Stimulated activated CD4-positive, alpha-beta T cell treated with anti-CD3 and anti-CD28 coated beads, Interleukin-1b, Interleukin-23, amount 100 ng/mL, for 24 hours (primary cell): ENCODE measurements at regions not wholly inside any gene's neighbourhood (a gene's known extent, or its start where the extent isn't known, plus 50 kb on each side); places are given as distances from the start of the nearest gene placed in this dataset.

Source experiments
- DNase-seq, 4 experiments: peaks; one replicate each; pipeline ENCODE4 v3.0.0-alpha.2; 2020; ENCODE audit warnings: low read depth in 4 of 4, low spot score in 1 of 4

DNA sequence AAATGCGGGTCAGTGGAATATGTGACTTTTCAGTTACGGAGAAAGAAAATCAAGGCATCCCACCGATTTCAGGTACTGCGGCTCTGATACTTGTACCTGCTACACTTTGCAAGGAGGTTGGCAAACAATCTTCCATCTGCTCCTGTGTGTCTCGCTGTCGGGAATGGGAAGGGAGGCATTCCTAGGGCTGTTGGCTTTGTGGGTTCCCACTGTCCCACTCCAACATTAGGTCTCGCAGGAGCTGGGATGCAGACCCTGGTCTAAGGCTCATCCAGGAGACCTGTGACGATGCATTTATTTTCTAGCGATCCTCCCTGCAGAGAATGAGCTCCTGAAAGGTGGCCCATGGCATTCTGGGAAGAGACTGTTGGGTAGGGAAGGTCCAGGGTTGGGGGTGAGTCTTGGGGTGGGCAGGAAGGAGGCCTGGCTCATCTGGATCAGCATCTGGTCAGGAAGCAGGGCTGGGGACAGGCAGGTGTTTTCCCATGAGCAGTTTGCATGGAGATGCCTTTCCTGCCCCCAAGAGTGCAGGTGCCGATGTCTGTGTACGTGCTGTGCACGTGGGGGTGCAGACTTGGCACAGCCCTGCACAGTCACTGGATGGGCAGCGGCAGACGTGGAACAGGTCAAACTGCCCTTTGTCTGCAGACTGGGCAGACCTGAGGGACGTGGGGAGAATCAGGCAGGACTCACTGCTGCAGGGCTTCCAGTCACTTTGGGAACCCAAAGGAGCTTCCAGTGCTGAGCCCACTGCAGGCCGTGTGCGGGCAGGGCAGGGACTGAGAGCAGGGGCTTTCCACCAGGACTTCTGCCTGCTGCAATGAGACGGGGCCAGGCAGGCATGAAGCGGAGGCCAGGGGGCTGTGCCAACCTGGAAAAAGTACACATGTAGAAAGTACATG lies 152.4 kb downstream of the TEX29 start:
- no peak for DNase-seq

DNA sequence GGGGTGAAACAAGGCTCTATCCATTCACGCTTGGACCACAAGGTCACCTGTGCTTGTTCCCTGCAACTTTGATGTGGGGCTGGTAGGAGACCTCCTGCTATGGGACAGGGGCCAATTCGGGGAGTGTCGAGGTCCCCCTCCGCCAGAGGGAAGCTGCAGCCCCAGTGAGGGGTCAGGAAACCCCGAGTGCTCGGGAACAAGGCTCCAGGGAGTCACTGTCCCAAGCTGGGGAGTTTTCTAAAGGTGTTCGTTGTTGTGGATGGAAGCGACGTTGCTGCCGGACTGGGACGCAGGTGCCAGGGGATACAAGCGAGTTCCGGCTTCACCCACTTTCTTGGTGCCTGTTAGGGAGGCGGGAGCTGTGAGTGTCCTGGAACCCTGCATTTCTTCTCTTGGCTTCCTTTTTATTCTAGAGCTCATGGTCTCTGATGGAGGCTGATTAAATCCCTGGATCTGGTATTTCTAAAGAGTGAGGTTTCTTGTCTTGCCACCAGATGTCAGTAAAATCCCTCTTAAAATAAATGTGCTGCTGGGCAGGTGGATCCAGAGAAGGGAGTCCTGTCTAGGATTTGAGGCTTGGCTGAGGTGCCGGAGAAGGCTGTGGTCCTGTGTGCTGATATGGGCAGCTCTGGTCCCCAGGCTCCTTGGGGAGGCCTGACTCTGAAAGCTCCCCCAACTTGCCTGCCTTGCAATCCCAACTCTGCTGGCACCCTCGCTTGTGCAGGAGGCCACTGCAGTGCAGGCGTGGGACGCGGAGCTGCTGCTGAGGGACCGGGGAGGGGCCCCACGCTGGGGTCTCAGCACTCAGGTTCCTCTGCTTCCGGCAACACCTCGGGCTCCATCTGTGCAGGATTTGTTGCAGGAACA lies 153.9 kb downstream of the TEX29 start:
- DNase-seq: no peak

DNA sequence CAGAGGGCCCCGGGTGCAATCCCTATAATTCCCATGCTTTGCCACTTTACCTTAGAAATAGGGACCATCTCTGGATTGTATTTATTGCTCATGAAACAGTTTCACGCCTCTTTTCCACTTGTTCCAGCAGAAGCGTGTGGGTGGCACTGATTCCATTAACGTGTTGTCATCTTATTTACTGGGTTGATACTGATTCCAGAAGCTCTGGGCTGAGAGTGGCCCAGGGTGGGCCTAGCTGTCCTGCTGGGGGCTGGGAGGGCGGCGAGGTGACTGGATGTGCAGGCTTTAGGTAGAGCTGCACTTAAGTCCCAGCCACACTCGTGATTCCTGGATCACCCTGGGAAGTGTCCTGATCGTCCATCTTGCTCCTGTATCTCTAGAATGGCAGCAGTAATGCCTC lies 155.0 kb downstream of the TEX29 start:
- no peak for DNase-seq

DNA sequence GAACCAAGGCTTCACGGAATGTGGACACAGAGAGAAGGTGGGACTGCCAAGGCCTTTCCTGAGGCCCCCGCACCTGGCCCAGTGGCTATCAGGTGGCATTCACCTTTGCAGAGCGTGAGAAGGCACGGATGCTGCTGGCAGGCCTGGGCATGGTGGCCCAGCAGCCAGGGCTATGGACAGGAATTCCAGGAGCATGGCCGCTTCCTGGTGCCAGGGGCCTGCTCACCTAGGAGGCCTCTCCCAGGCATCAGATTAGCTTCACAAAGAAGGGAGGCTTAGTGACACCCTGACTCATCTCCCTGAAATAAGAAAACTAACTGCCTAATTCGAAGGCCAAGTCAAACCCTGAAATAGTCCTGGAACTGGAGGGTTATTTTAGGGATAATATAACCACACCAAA lies 155.8 kb downstream of the TEX29 start:
- no peak for DNase-seq

DNA sequence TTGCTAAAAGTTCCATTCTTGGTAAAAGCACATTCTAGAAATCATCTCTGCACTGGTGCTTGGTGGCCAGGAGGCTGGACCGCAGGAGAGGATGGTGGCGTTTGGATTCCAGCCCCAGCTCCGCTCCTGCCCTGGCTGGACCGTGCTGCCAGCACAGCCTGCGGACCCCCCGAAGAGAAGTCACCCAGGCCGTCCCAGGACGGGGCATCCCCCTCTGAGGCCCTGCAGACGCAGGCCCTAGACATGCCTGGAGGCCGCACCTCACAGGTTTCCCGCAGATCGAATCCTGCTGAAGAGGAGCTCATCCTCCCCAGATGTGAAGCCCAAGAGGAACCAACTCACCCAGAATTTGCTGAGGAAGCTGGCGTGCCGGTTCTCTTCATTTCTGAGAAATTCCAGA lies 159.0 kb downstream of the TEX29 start:
- no peak for DNase-seq

DNA sequence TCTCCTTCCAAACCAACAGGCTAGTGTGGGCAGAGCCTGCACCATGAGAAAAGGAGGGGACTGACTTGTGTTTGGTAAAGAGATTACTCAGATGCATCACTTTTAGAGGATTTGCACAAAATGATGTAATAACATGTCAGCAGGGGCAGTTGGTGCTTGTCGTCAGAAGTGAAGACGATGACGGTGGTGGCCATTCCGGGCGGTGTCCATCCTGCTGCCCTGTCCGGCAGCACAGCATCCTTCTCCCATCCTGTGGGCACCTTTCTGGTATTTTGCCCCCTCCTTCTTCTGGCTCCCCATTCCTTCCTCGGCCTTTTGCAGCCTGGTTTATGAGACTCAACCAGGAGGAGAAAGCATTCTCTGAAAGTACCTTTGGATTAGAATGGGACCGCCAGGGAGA lies 160.1 kb downstream of the TEX29 start:
- DNase-seq: no peak

DNA sequence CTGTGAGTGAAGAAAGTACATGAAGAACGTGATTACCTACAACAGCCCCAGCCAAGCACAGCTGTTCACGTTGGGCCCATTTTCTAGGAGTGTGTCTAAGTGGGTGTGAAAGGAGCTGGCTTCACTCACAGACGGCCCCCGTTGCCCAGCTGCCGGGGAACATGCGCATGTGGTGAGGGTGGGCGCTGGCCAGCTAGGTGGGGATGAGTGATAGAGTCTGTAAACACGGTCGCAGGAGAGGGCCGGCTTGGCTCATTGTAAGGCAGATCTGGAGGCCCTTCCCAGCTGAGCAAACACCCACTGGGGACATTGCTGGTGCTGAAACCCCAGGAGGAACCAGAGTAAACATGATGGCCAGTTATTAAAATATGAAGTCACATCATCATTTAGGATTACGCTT lies 160.5 kb downstream of the TEX29 start:
- no peak for DNase-seq

DNA sequence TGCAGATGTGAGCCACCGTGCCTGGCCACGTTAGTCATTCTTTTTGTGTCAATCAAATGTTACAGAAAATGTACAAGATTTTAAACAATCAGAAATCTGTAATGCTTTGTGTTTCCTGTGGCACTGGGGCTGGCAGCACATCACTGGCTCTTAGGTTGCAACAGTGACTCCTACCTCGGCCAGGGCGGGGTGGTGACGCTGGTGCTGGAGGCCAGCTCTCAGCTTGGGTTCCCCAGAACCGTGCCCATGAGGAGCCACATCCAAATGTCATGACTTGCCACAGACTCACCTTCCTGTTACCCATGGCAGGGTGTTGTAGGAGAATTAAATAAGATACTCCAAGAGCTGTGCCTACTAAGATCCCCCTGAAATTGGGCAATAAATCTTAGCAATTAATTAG lies 161.7 kb downstream of the TEX29 start:
- no peak for DNase-seq

DNA sequence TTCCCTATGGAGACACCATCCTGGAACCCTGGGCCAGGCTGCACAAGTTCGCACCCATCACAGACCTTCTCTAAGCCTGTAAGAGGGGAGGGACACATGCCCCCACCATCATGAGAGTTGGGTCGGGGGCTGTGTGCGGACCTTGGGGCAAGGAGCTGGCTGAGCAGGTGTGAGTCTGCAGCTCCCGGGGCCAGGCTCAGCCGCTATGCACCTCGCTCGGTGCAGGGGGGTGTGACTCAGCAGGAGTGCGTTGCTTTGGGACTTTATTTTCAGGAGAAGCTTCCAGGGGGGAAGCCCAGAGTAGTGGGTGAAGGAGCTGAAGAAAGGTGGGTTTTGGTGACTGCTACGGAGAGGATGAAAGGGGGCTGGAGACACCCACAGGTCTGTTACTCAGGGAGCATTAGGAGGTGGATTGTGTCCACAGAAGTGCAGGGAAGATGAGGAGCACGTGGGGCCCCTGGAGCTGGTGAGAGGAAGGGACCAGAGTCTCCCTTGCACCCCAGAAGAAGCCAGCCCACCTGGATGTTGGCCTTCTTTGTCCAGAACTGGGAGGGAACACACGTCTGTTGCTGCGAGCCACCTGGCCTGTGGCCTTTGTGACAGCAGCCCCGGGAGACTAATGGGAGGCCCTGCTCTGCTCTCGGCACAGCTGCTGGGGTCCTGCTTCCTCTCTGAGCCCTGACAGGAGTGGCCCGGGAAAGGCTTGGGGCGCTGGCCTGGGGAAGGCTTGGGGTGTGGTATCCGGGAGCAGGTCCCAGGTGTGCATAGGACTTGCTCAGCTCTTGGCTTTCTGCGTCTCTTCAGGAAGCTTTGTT lies 162.6 kb downstream of the TEX29 start:
- DNase-seq: no peak

DNA sequence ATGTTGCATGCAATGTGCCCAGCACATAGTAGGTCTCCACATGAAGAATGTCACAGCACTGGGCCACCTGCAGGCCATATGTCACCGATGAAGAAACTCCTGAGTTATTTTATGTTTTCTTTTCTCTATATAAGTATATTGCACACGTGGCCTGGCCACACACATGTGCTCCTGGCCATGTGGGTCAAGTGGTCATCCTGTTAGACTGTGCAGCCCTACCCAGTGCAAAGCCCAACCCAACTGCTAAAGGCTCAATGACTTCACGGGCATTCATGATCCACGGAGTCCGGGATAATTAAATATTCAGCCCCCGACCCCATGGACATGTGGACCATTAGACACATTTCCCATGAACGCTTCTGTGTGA lies 163.2 kb downstream of the TEX29 start:
- DNase-seq: no peak

DNA sequence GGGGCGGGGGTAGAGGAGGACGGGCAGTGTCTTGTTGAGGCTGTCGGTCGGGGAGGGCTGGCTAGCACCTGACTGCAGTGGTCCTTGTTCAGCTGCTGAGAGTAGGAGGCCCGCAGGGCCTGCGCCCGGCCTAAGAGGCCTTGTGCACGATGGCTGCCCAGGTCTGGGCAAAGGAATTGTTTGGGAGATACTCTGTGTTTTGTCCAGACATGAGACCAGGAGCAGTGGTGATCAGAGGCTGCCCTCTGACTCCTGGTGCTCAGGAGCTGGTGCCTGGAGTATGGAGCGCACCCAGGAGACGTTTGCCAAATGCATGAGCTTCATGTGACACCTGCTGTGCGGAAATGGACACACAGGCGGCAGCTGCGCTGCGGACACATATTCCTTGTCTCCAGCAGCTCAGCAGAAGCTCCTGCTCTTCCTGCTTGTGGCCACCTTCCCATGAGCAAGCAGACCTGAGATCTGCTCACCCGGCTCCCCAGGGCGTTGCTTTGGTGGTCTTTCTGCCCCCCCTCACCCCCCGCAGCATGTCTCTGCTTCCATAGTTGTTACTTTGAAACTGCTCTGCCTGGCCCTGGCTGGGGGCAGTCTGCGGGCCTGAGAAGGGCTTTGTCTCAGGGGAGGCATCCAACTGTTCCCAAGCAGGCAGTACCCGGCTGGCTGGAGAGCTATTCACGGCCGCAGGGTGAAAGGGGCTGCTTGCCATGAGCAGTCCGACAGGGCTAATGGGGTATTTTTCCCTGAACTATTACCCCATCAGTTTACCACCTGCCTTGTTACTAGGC lies 163.9 kb downstream of the TEX29 start:
- no peak for DNase-seq

DNA sequence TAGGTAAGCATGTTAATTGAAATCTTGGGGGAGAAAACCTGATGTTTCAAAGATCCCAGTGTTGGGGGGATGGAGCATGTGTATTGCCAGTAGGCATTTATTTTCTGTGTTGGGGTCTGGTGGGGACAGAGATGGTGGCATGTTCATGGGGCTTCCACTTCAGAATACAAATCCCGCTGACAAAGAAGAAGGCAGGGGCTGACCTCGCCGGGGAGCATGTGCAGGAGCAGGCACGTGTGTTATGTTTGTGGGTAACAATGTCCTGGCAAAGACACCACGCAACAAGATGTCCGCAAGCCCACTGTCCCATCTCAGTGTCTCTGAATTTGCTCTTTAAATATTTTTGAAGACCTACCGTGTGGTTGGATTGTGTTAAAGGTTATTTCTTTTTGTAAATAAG lies 164.5 kb downstream of the TEX29 start:
- no peak for DNase-seq

DNA sequence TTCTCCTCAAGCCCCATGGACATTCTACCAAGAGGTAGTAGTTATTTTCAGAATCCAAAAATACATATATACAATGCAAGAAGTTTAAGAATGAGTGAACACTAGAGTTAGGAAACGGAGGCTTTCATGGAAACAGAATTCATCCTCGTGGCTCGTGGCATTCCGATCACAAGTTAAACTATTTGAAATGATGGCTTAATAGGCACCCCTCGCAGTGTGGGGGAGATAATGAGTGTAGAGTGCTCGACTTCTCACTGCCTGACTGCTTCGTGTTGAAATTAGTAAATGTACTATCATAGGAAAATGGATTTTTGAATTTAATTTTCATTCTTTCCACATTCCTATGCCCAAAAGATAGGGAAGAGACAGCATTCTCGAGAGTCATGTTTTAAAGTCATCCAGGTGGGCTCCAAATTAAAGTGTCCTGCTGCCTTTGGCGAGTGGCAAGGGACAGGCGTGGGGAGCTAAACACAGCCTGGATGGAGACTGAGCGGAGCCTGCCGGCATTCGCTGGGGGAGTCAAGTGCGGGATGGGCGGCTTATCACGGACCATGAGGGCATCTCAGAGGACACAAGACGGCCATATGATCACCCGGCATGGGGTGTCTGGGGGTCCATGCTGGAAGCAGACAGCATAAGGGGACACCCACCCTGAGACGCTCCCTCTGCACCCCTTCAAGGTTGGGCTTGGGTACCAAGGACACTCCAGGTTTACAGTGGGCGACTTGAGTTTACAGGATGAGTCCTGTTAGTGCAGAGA lies 165.2 kb downstream of the TEX29 start:
- no peak for DNase-seq

DNA sequence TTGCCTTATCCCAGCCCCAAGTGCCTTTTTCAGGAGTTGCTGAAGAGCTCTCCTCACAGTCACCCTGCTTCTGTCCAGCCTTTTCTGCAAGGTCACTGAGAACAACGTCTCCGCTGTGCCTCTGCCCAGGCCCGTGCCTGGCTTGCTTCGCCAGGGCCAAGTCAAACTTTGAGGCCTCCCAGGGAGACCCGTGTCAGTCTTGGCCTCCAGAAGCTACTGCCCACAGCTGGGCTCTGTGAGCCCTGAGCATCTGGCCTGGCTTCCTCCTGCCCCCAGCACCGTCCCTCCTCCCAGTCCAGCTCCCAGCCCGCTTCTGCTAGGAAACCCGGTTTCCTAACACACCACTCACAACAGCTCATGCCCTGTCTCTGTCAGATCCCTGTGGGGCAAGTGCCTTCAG lies 165.9 kb downstream of the TEX29 start:
- DNase-seq: no peak

DNA sequence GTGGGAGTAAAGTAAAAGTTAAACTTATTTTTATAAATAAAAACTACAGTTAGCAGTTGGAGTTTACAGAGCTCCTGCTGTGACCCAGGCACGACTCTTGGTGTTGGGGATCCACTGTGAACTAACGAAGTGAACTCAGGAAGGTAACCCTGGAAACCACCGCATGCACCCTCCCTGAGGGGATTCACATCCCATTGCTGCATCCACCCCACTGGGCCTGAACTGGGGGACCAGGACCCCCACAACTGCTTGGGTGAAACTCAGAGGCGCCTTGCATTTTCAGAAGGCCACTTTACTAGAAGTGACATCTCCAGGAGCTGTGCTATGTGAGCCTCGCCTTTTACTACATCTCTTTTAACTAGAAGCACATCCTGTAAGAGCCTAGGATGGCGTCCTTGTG lies 166.4 kb downstream of the TEX29 start:
- no peak for DNase-seq

DNA sequence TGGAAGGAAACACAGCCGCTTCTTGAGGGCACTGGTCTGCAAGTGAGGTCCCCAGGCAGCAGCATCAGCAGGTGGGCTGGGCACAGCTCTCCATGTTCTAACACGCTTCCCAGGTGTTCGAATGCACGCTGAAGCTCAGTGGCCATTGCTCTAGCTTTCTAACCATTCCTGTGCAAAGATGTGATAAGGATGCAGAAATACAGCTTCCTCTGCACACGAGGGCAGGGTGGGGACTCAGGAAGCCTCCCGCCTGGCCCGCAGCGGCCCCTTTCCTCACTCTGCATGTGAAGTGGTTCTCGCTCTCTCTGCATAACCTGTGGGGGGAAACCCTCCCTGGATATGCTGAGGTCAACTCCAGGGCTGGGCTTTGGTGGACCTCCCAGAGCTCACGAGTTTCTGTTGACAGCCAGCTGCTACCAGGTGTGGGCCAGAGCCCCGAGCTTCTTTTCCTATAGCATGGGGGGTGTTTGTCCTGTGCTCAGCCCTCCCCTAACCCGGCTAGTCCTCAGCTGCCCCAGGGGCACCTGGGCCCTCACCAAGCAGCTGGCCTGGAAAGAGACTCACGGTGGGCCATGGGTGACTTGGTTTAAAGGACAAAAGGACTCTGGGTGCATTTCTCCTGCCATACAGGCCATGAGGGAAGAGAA lies 168.2 kb downstream of the TEX29 start:
- no peak for DNase-seq

DNA sequence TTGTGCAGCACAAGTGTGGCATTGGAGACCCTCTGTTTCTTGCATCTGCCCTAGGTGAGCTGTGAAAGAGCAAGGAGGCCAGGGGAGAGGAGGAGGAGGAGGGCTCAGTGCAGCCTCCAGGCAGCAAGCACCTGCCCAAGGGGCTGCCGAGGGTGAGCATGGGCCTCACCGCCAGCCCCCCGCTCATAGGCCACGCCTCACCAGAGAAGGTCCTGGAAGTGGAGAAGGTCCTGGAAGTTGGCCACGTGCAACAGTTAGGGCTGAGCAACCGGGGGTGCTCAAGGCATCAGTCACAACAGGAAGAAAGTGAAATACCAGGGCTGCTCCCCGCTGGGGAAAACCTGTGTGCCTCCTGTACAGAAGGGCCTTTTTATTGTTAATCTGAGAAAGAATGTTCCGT lies 168.9 kb downstream of the TEX29 start:
- no peak for DNase-seq

DNA sequence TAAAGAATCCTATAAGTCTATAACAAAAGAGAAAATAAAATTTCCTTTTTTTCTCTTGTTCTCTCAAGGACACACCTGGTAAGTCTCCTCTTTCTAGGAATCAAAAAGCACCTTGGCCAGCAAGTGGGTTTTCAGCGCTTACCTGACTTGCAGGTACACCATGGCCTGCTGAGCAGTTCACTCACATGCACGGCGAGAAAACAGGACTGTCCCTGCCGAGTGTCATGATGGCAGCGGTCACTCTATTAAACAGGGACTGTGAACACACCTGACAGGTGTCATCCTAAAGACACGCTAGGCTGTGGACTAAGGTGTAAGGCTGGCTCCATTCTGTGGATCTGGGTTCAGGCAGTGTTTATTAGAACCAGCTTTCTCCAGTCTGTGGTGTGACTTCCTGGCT lies 170.2 kb downstream of the TEX29 start:
- DNase-seq: no peak

DNA sequence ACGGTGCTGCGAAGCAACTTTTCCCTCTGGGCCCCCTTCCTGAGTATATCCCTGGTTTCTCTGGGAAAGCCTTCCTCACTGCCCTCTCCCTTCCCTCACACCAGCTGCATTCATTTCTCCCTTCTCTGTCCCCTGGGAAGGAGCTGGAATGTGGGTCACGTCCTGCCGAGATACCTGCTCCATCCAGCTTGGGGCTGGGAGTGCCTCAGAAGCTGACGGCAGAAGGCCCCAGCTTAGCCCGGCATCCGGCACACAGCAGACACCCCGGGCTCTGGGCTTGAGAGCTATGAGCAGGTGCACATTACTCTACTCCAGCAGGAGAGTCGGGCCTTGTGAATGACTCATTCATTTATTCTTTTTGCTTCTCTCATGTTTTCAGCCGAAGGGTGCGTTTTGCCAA lies 170.6 kb downstream of the TEX29 start:
- no peak for DNase-seq

DNA sequence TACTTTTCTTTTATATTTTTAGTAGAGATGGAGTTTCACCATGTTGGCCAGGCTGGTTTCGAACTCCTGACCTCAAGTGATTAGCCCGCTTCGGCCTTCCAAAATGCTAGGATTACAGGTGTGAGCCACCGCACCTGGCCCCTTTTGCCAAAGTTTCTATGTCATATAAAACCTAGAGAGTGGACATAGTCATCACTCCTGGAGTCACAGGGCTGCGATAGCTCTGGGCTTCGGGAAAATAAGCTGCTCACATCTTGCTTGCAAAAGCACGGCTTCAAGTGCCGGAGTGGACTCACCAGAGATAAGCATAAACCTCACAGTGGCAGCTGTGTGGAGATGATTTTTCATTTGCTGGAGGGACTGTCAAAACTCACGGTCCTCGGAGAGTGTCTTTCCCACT lies 171.2 kb downstream of the TEX29 start:
- no peak for DNase-seq
